HepG2 (cell line): ENCODE measurements at regions not wholly inside any gene's neighbourhood (a gene's known extent, or its start where the extent isn't known, plus 50 kb on each side); places are given as distances from the start of the nearest gene placed in this dataset.

Experiments
- HMGXB4 ChIP-seq, 2 experiments: sonication (generic) in 1 of 2; formaldehyde crosslinking in 1 of 2; IDR thresholded peaks; 2 replicates each; pipeline versions ENCODE4 v1.4.0 to v1.6.1; 2018 to 2020; ENCODE audit warnings: missing genetic modification reagents in 2 of 2, borderline replicate concordance in 1 of 2, low read depth in 1 of 2, mild to moderate bottlenecking in 1 of 2, missing biosample characterization in 1 of 2
- KAT2B ChIP-seq: fragments of 150-350 bp; IDR thresholded peaks from 2 replicates; pipeline ENCODE4 v1.6.1; 2014; ENCODE audit warnings: low read depth, low read length, borderline replicate concordance
- MED8 ChIP-seq: sonication (generic); formaldehyde crosslinking; IDR thresholded peaks from 2 replicates; pipeline ENCODE4 v1.8.1; 2023; ENCODE audit warnings: mild to moderate bottlenecking, missing genetic modification reagents; ENCODE audit not compliant: insufficient replicate concordance
- NCOA5 ChIP-seq: sonication (generic); formaldehyde crosslinking; IDR thresholded peaks from 2 replicates; pipeline ENCODE4 v1.4.0; 2020; ENCODE audit warnings: missing genetic modification reagents
- PLSCR1 ChIP-seq: sonication (generic); formaldehyde crosslinking; IDR thresholded peaks from 2 replicates; pipeline ENCODE4 v1.5.0; 2020; ENCODE audit warnings: missing genetic modification reagents, mild to moderate bottlenecking, borderline replicate concordance
- POLR2AphosphoS5 ChIP-seq: IDR thresholded peaks from 2 replicates; pipeline ENCODE4 v1.6.1; 2012; ENCODE audit warnings: low read depth, low read length
- TBL1XR1 ChIP-seq: fragments of 150-350 bp; IDR thresholded peaks from 2 replicates; pipeline ENCODE4 v1.6.1; 2014; ENCODE audit warnings: borderline replicate concordance, low read length; ENCODE audit not compliant: partially characterized antibody
- TF ChIP-seq, protein P1 (sequence below): sonication (generic); formaldehyde crosslinking; IDR thresholded peaks from 2 replicates; pipeline ENCODE4 v1.5.0; 2020; ENCODE audit warnings: mild to moderate bottlenecking, missing genetic modification reagents, moderate library complexity

GRCh38 chr14:82490397-82490796 is 956.7 kb upstream of the SEL1L start:
- TF ChIP-seq PLSCR1 (CRISPR knock-in tag): no peak
- no peak for TF ChIP-seq TBL1XR1
- no peak for TF ChIP-seq POLR2AphosphoS5
- TF ChIP-seq, protein P1, sequence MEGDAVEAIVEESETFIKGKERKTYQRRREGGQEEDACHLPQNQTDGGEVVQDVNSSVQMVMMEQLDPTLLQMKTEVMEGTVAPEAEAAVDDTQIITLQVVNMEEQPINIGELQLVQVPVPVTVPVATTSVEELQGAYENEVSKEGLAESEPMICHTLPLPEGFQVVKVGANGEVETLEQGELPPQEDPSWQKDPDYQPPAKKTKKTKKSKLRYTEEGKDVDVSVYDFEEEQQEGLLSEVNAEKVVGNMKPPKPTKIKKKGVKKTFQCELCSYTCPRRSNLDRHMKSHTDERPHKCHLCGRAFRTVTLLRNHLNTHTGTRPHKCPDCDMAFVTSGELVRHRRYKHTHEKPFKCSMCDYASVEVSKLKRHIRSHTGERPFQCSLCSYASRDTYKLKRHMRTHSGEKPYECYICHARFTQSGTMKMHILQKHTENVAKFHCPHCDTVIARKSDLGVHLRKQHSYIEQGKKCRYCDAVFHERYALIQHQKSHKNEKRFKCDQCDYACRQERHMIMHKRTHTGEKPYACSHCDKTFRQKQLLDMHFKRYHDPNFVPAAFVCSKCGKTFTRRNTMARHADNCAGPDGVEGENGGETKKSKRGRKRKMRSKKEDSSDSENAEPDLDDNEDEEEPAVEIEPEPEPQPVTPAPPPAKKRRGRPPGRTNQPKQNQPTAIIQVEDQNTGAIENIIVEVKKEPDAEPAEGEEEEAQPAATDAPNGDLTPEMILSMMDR: no peak
- no peak for TF ChIP-seq KAT2B
- no peak for TF ChIP-seq NCOA5 (CRISPR knock-in tag)
- TF ChIP-seq HMGXB4 (CRISPR knock-in tag; IDR thresholded peaks at IDR 0.05; ENCODE audit: borderline replicate concordance in 1 of 2, low read depth in 1 of 2): no peak
- TF ChIP-seq MED8 (CRISPR knock-in tag): no peak
